ENCODE measurements at regions not wholly inside any gene's neighbourhood (a gene's known extent, or its start where the extent isn't known, plus 50 kb on each side); places are given as distances from the start of the nearest gene placed in this dataset.

DNA sequence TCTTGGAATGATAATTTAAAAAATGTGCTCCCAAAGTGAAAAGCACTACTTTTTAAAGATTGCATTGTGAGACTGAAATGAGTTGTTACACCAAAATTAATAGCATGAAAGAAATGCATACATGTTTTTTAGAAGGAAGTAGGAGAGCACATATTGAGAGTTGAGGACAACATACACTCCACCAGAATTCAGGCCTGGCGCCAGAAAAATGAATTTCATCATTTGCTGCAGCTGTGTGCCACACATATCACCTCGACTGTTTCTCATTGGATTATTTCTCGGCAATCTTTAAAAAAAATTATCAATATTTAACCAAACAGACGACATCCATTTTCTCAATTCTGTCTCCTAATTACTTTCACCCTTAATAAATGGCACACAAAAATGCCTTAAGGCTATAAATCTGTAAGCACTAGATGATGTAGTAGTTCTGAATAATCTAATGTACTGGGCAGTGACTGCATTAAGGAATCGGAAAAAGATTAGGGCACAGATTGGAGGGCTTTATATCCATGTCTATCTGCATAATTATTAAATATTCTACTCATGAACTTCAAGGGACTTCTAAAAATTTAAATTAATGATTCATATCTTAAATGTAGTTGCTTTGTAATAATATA is 590.4 kb downstream of the NXPH1 start:
- no peak for TF ChIP-seq MXI1 (IDR thresholded peaks at IDR 0.05; ENCODE audit: borderline replicate concordance, low read depth, low read length)
- TF ChIP-seq, protein P1, sequence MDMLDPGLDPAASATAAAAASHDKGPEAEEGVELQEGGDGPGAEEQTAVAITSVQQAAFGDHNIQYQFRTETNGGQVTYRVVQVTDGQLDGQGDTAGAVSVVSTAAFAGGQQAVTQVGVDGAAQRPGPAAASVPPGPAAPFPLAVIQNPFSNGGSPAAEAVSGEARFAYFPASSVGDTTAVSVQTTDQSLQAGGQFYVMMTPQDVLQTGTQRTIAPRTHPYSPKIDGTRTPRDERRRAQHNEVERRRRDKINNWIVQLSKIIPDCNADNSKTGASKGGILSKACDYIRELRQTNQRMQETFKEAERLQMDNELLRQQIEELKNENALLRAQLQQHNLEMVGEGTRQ (IDR thresholded peaks at IDR 0.05; ENCODE audit: low read depth, low read length) = no peak
- TF ChIP-seq, protein P2, sequence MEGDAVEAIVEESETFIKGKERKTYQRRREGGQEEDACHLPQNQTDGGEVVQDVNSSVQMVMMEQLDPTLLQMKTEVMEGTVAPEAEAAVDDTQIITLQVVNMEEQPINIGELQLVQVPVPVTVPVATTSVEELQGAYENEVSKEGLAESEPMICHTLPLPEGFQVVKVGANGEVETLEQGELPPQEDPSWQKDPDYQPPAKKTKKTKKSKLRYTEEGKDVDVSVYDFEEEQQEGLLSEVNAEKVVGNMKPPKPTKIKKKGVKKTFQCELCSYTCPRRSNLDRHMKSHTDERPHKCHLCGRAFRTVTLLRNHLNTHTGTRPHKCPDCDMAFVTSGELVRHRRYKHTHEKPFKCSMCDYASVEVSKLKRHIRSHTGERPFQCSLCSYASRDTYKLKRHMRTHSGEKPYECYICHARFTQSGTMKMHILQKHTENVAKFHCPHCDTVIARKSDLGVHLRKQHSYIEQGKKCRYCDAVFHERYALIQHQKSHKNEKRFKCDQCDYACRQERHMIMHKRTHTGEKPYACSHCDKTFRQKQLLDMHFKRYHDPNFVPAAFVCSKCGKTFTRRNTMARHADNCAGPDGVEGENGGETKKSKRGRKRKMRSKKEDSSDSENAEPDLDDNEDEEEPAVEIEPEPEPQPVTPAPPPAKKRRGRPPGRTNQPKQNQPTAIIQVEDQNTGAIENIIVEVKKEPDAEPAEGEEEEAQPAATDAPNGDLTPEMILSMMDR (conservative IDR thresholded peaks at IDR 0.05; ENCODE audit: low read depth, low read length) = no peak
- no peak for TF ChIP-seq BHLHE40 (IDR thresholded peaks at IDR 0.05; ENCODE audit: low read depth, low read length)
- TF ChIP-seq POLR2A (IDR thresholded peaks at IDR 0.05; ENCODE audit: low read depth, low read length) = no peak
- no peak for TF ChIP-seq CHD1 (IDR thresholded peaks at IDR 0.05; ENCODE audit: low read depth, low read length)
- no peak for TF ChIP-seq MAZ (IDR thresholded peaks at IDR 0.05; ENCODE audit: borderline replicate concordance, low read depth, low read length)
- TF ChIP-seq CEBPB (IDR thresholded peaks at IDR 0.05; ENCODE audit: low read depth, low read length) = no peak
- TF ChIP-seq RAD21 (IDR thresholded peaks at IDR 0.05; ENCODE audit: low read length) = no peak
- TF ChIP-seq NFE2L2 (IDR thresholded peaks at IDR 0.05; ENCODE audit: low read depth, low read length) = no peak
- TF ChIP-seq RCOR1 (IDR thresholded peaks at IDR 0.05; ENCODE audit: insufficient replicate concordance, low read length) = no peak
- TF ChIP-seq, protein P3, sequence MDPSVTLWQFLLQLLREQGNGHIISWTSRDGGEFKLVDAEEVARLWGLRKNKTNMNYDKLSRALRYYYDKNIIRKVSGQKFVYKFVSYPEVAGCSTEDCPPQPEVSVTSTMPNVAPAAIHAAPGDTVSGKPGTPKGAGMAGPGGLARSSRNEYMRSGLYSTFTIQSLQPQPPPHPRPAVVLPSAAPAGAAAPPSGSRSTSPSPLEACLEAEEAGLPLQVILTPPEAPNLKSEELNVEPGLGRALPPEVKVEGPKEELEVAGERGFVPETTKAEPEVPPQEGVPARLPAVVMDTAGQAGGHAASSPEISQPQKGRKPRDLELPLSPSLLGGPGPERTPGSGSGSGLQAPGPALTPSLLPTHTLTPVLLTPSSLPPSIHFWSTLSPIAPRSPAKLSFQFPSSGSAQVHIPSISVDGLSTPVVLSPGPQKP (IDR thresholded peaks at IDR 0.05; ENCODE audit: borderline replicate concordance, low read depth, low read length) = no peak

Data from IMR-90 (cell line).